ENCODE measurements at regions not wholly inside any gene's neighbourhood (a gene's known extent, or its start where the extent isn't known, plus 50 kb on each side); places are given as distances from the start of the nearest gene placed in this dataset.

DNA sequence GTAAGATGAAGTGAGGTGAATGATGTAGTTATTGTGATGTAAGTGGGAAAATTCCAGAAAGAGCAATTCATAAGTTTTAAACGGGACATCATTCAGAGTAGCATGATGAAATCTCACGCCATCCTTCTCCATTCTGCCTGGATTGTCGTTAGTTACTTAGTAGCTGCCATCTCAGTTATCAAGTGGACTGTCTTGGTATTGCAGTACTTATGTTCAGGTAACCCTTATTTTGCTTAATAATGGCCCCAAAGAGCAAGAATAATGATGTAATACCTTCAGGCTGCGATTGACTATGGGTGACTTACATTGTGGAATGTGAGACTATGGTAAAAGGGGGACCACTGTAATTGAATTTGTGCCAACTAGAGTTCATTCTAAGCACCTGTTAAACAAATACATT lies 234.1 kb upstream of the TOM1L1 start:
- TF ChIP-seq CEBPB (IDR thresholded peaks at IDR 0.05) (no peak), EP300 (IDR thresholded peaks at IDR 0.05; ENCODE audit: borderline replicate concordance) (no peak), YY1 (IDR thresholded peaks at IDR 0.05; ENCODE audit: low read depth) (no peak)
- TF ChIP-seq, protein P1, sequence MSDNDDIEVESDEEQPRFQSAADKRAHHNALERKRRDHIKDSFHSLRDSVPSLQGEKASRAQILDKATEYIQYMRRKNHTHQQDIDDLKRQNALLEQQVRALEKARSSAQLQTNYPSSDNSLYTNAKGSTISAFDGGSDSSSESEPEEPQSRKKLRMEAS (IDR thresholded peaks at IDR 0.05): no peak

All from Ishikawa (cell line).